Stimulated activated CD8-positive, alpha-beta memory T cell treated with anti-CD3 and anti-CD28 coated beads, Interleukin-12 subunit alpha, Interleukin-12 subunit beta, amount 100 ng/mL, for 4 hours (primary cell): ENCODE measurements at regions not wholly inside any gene's neighbourhood (a gene's known extent, or its start where the extent isn't known, plus 50 kb on each side); places are given as distances from the start of the nearest gene placed in this dataset.

ENCODE experiments used
- DNase-seq: peaks from one replicate; pipeline ENCODE4 v3.0.0-alpha.2; 2020; ENCODE audit warnings: low read depth

- no peak for DNase-seq
Observed at GRCh38 chr13:40302351-40302750, 364.1 kb downstream of the FOXO1 start.

GRCh38 chr13:40304391-40304790 lies 362.1 kb downstream of the FOXO1 start:
- no peak for DNase-seq

- DNase-seq: no peak
Observed at GRCh38 chr13:40306817-40307216, 359.6 kb downstream of the FOXO1 start.

- no peak for DNase-seq
Observed at GRCh38 chr13:40309881-40310280, 356.6 kb downstream of the FOXO1 start.

GRCh38 chr13:40311356-40312101 lies 354.9 kb downstream of the FOXO1 start:
- DNase-seq: no peak

- no peak for DNase-seq
Observed at GRCh38 chr13:40313269-40314200, 352.9 kb downstream of the FOXO1 start.

- DNase-seq: peak; percentile 11
Observed at GRCh38 chr13:40315416-40316064, 350.9 kb downstream of the FOXO1 start.

GRCh38 chr13:40316301-40316700 lies 350.1 kb downstream of the FOXO1 start:
- DNase-seq: no peak

GRCh38 chr13:40317980-40318327 lies 348.5 kb downstream of the FOXO1 start:
- DNase-seq: no peak

GRCh38 chr13:40318366-40318765 lies 348.1 kb downstream of the FOXO1 start:
- no peak for DNase-seq

- DNase-seq: no peak
Observed at GRCh38 chr13:40319699-40320579, 346.5 kb downstream of the FOXO1 start.

GRCh38 chr13:40328091-40328490 lies 338.4 kb downstream of the FOXO1 start:
- no peak for DNase-seq

- DNase-seq: no peak
Observed at GRCh38 chr13:40329781-40330485, 336.5 kb downstream of the FOXO1 start.

- no peak for DNase-seq
Observed at GRCh38 chr13:40330950-40331349, 335.5 kb downstream of the FOXO1 start.

- no peak for DNase-seq
Observed at GRCh38 chr13:40331802-40332201, 334.6 kb downstream of the FOXO1 start.

- no peak for DNase-seq
Observed at GRCh38 chr13:40333226-40333625, 333.2 kb downstream of the FOXO1 start.

- DNase-seq: no peak
Observed at GRCh38 chr13:40334031-40334430, 332.4 kb downstream of the FOXO1 start.

GRCh38 chr13:40334616-40335015 lies 331.8 kb downstream of the FOXO1 start:
- no peak for DNase-seq

- no peak for DNase-seq
Observed at GRCh38 chr13:40336228-40337221, 329.9 kb downstream of the FOXO1 start.

- no peak for DNase-seq
Observed at GRCh38 chr13:40337651-40338050, 328.8 kb downstream of the FOXO1 start.
